SK-N-DZ (cell line): ENCODE measurements at regions not wholly inside any gene's neighbourhood (a gene's known extent, or its start where the extent isn't known, plus 50 kb on each side); places are given as distances from the start of the nearest gene placed in this dataset.
A peak's percentile ranks its signal among the peaks of the same experiment; 100 is the strongest.

Experiments used
- DNase-seq: peaks from one replicate; pipeline ENCODE4 v3.0.0-alpha.2; 2015; ENCODE audit warnings: low spot score

DNA sequence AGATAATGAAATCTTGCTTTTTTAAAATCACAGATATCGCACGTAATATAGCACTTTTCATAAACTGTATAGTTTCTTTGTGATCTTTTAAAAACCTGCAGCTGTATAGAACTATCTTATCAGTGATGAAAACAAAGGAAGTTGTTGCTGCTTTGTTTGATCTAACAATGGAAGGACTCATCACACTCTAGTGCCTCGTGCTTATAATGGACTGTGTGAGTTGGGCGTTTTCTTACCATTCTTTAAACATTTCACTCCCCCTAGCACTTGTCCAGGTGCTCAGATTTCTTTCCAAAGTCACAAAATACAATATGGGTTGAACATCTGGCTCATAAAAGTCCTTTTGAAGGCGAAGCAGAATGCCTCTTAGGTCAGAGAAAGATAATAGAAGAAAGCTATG lies 94.8 kb upstream of the SPATS2L start:
- no peak for DNase-seq

GRCh38 chr2:200212862-200213425 lies 93.5 kb upstream of the SPATS2L start:
- DNase-seq = no peak

GRCh38 chr2:200216310-200216709 lies 90.2 kb upstream of the SPATS2L start:
- DNase-seq = no peak

DNA sequence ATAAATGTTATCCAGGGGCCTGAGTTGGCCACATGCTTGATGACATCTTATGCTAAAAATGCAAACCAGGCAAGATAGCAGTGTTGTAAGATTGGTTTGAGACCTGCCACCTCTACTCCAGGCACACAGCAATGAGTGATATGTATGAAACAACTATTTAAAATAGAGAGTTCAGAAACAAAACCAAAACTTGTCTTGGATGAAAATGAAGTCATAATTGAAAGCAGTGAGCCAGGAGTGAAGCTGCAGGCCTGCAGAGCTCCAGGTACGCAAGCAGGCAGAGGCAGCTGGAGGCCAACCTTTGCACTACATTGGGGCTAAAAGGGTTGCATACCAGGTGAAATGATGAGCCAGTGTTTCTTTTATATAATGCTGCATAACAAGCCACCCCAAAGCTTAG lies 89.2 kb upstream of the SPATS2L start:
- DNase-seq = no peak

DNA sequence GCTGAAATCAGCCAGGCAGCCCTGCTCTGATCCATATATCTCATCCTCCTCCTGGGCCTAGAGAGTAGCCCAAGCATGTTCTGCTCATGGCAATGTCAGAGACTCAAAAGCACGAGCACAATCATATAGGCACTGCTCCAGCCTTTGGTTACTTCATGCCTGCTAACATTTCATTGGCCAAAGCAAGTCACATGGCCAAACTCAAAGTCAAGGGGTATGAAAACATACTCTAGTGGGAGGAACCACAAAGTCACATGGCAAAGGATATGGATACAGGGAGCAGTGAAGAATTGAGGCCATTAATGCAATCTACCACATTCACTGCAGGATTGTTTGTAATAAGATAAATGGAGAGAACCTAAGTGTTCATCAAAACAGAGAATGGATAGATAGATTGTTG lies 87.8 kb upstream of the SPATS2L start:
- no peak for DNase-seq

GRCh38 chr2:200219309-200220113 lies 87.0 kb upstream of the SPATS2L start:
- DNase-seq = peak; percentile 54

GRCh38 chr2:200220251-200220650 lies 86.2 kb upstream of the SPATS2L start:
- DNase-seq = no peak

DNA sequence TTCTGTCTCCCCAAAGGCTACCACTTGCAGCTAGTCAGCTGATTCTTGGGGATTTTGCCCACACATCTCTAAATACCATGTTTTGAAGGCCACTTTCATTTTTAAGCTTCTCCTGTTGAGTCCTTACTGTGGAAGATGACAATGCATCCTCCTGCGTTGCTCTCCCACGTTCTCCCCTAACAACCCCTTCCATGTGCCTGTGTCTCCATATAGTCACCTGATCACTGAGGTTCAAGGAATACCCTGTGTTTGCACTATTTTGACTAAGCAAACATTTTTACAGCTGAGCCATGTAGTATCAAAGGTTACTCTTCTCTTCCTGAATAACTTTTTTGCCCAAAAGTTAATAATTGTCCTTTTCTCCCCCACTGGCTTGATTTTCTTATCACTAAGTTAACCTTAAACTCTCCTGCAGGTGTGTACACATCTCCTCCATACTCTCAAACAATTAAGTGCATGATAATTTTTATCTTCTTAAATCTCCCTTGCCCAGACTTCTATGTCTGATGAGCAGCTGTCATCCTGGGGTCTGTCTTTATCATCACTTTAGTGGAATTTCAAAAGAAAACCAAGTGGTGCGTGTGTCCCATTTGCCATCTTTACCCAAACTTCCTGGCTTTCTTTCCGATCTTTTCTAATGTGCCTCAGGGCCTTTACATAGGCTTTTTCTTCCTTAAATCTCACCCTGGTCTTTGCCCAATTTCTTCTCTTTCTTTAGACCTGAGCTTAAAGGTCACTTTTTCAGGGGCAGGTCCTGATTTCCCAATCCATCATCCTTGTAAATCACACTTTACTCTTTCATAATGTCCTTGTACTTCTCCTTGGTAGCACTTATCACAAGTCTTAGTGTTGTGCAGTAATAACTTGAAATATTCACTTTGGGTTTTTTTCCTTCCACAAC lies 85.2 kb upstream of the SPATS2L start:
- no peak for DNase-seq

- DNase-seq = no peak
Observed at GRCh38 chr2:200222791-200223190, 83.7 kb upstream of the SPATS2L start.

DNA sequence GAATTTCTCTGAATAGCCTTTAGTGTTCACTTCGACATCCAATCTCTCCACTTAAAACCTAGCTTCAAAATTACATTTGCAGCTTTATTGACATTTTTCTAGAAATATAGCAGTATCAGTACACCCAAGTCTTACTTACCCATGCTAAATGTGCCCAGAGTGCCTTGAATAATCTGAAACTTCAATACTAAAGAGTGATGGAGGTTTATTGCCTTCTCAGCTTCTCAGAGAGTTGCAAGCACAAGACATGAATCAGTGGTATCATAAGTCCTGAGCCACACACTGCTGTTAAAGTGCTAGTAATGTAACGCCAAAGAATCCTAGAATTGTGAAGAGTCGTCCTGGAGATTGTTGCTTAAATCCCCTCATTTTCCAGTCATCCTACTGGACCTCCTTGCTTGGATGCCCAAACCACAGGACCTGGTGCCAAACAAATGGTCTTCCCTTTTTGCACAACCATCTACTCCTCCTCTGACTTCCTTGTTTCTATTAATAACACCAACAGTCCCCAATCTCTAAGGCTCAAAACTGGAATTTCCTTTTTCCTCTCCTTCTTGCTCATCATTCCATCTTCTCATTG lies 83.2 kb upstream of the SPATS2L start:
- no peak for DNase-seq

GRCh38 chr2:200225951-200226350 lies 80.5 kb upstream of the SPATS2L start:
- no peak for DNase-seq

- DNase-seq = no peak
Observed at GRCh38 chr2:200226451-200227426, 79.8 kb upstream of the SPATS2L start.

- no peak for DNase-seq
Observed at GRCh38 chr2:200230716-200231115, 75.8 kb upstream of the SPATS2L start.

GRCh38 chr2:200235533-200235932 lies 71.0 kb upstream of the SPATS2L start:
- DNase-seq = no peak

DNA sequence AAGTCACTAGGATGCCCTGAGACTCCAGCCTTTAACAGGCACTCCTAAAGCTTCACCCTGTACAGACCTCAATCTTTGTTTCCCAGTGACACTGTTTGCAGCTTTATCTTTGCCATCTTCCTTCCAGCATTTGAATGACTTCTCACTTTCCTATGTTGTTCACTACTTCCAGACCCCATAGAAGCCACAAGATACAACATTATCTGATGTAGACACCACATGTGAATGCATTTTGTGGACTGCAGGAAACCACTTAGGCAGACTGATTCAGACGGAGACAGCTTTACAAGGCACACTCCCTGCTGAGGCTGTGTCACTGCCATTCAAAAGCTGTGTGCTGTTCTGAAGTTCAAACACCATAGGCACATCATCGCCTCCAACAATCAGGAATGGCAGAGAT lies 67.3 kb upstream of the SPATS2L start:
- peak; percentile 87 for DNase-seq

DNA sequence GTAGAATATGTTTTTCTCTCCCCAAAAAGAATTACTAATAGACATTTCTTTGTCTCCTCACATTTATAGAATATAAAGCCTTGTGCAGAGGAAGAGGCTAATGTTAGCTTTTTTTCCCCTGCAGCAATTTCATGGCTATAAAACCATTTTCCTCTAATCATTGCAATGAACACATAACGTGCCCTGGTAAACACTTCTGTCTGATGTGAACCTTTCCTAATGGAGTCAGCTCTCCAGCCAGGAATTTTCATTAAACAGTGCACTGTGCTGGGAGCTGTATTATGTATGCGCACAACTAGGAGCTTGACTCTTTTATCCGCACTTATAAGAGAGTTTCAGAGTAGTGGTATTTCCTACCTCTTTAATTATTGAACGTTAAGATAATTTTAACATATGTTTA lies 63.9 kb upstream of the SPATS2L start:
- DNase-seq = no peak

GRCh38 chr2:200243441-200243840 lies 63.1 kb upstream of the SPATS2L start:
- DNase-seq = no peak

DNA sequence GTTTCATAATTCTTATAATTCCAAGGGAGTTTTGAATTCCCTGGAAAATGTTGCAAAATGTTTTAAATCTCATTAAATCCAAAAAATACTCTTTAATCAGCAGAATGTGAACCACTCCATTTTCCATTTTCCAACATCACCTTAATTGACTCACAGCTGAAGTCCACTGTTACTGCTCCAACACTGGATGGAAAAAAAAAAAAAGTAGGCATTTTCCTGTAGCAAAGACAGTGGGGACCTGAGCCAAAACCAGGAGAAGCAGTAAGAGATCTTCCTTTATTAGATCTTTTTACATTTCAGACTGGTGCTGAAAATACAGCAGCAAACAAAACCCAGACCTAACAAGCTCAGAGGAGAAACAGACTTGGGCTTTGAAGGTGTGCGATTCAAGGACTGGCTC lies 62.4 kb upstream of the SPATS2L start:
- DNase-seq = no peak

DNA sequence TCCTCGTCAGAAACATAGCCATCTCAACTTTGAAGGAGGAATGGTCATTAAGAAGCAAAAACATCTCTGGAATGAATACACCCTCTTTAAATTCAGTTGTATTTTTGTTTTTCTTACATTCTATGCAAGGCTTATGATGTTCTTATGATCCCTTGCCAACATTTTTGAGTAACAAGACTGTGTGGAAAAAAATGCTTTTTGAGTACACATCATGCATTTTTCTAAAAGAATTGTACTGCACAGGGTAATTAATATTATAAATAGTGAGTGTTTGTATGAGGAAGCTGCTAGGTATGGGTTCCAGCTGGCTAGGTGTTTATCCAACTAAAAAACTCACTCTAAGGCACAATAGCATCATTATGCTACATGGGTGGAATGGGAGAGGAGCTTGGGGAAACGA lies 59.0 kb upstream of the SPATS2L start:
- no peak for DNase-seq

- DNase-seq = no peak
Observed at GRCh38 chr2:200252265-200253067, 54.0 kb upstream of the SPATS2L start.
